ENCODE measurements at regions not wholly inside any gene's neighbourhood (a gene's known extent, or its start where the extent isn't known, plus 50 kb on each side); places are given as distances from the start of the nearest gene placed in this dataset.
"Not testable (repeated sequence)": the region's sequence is repeated elsewhere in the genome, so short reads cannot be mapped to it uniquely, and the experiment has no call there.

- not testable (repeated sequence) for H3K9me3 ChIP-seq; H3K27me3 ChIP-seq; H3K27ac ChIP-seq; H3K4me3 ChIP-seq; DNase-seq (ENCODE audit: low spot score); H3K4me1 ChIP-seq; H3K36me3 ChIP-seq
Measured at GRCh38 chr15:32243727-32244126, 159.4 kb downstream of the GOLGA8K start.

GRCh38 chr15:32242780-32243528, 160.1 kb downstream of the GOLGA8K start:
- H3K9me3 ChIP-seq; H3K4me1 ChIP-seq; H3K27ac ChIP-seq; H3K4me3 ChIP-seq; H3K36me3 ChIP-seq; H3K27me3 ChIP-seq; DNase-seq (ENCODE audit: low spot score): not testable (repeated sequence)

- not testable (repeated sequence) for H3K9me3 ChIP-seq; H3K4me1 ChIP-seq; H3K27me3 ChIP-seq; H3K4me3 ChIP-seq; H3K27ac ChIP-seq; DNase-seq (ENCODE audit: low spot score); H3K36me3 ChIP-seq
Measured at GRCh38 chr15:32227410-32228114, 175.5 kb downstream of the GOLGA8K start.

GRCh38 chr15:32222716-32223115, 180.4 kb downstream of the GOLGA8K start:
- Histone ChIP-seq H3K27me3 (no peaks in the 10 kb centered on the region), H3K36me3 (no peaks in the 10 kb centered on the region), H3K4me1 (no peaks in the 10 kb centered on the region), H3K4me3 (no peak overlapping the region), H3K27ac (no peak overlapping the region), H3K9me3 (peaks cover 0 to 24% of the 10 kb centered on the region in 2 donors)
- no peak for TF ChIP-seq CTCF (IDR thresholded peaks at IDR 0.05)
- DNase-seq (ENCODE audit: low spot score): no peak
